ENCODE measurements at regions not wholly inside any gene's neighbourhood (a gene's known extent, or its start where the extent isn't known, plus 50 kb on each side); places are given as distances from the start of the nearest gene placed in this dataset.

- 54 to 65% methylated on average over 2 of the region's 2 CpGs for WGBS, 2 donors
- Histone ChIP-seq H3K27ac (no peak overlapping the region), H3K4me1 (no peaks in the 10 kb centered on the region), H3K27me3 (no peaks in the 10 kb centered on the region), H3K4me3 (no peak overlapping the region), H3K9me3 (no peaks in the 10 kb centered on the region), H3K36me3 (replicated peaks in 1 of 2; ENCODE audit: insufficient read depth in 1 of 2, low read depth in 2 of 2) (no peaks in the 10 kb centered on the region)
- TF ChIP-seq POLR2A (IDR thresholded peaks at IDR 0.05): no peak
- no peak for TF ChIP-seq CTCF (IDR thresholded peaks at IDR 0.05)
- intact Hi-C loops (cut with DNase I): no loop called here
- ATAC-seq: no peak
- DNase-seq: no peak
Measured at GRCh38 chr4:180855184-180855583, 1388.0 kb upstream of the TENM3 start.

- no peaks in the 10 kb centered on the region for H3K27me3 ChIP-seq
- DNase-seq: no peak
- no peaks in the 10 kb centered on the region for H3K36me3 ChIP-seq (replicated peaks in 1 of 2; ENCODE audit: insufficient read depth in 1 of 2, low read depth in 2 of 2)
- no peak overlapping the region for H3K4me3 ChIP-seq
- no peaks in the 10 kb centered on the region for H3K4me1 ChIP-seq
- no peaks in the 10 kb centered on the region for H3K9me3 ChIP-seq
- H3K27ac ChIP-seq: no peak overlapping the region
- no peak for ATAC-seq
- intact Hi-C loops (cut with DNase I): no loop called here
- no peak for TF ChIP-seq POLR2A (IDR thresholded peaks at IDR 0.05)
- no peak for TF ChIP-seq CTCF (IDR thresholded peaks at IDR 0.05)
- 56 to 63% methylated on average over 3 to 12 of the region's 12 CpGs for WGBS, 2 donors
Measured at GRCh38 chr4:180860089-180860720, 1383.0 kb upstream of the TENM3 start.

- Histone ChIP-seq H3K27ac (no peak overlapping the region), H3K9me3 (peaks cover 0 to 4% (median 0%) of the 10 kb centered on the region in 3 donors), H3K4me1 (no peaks in the 10 kb centered on the region), H3K27me3 (no peaks in the 10 kb centered on the region), H3K4me3 (no peak overlapping the region), H3K36me3 (replicated peaks in 1 of 2; ENCODE audit: insufficient read depth in 1 of 2, low read depth in 2 of 2) (no peaks in the 10 kb centered on the region)
- intact Hi-C loops (cut with DNase I): no loop called here
- TF ChIP-seq CTCF (IDR thresholded peaks at IDR 0.05): no peak
- TF ChIP-seq POLR2A (IDR thresholded peaks at IDR 0.05): no peak
- 76 to 82% methylated on average over 11 of the region's 11 CpGs for WGBS, 2 donors
- DNase-seq (no peak), ATAC-seq (no peak)
Measured at GRCh38 chr4:180861651-180862050, 1381.6 kb upstream of the TENM3 start.

GRCh38 chr4:180866933-180867643 lies 1376.1 kb upstream of the TENM3 start:
- H3K27me3 ChIP-seq: no peaks in the 10 kb centered on the region
- H3K4me1 ChIP-seq: no peaks in the 10 kb centered on the region
- intact Hi-C loops (cut with DNase I): no loop called here
- DNase-seq (no peak), ATAC-seq (no peak)
- peaks cover 0 to 10% (median 0%) of the 10 kb centered on the region in 3 donors for H3K9me3 ChIP-seq
- no peaks in the 10 kb centered on the region for H3K36me3 ChIP-seq (replicated peaks in 1 of 2; ENCODE audit: insufficient read depth in 1 of 2, low read depth in 2 of 2)
- H3K4me3 ChIP-seq: no peak overlapping the region
- no peak for TF ChIP-seq CTCF (IDR thresholded peaks at IDR 0.05)
- no peak for TF ChIP-seq POLR2A (IDR thresholded peaks at IDR 0.05)
- H3K27ac ChIP-seq: no peak overlapping the region
- WGBS, 2 donors: 72 to 85% methylated on average over 11 to 16 of the region's 16 CpGs

- no peak overlapping the region for H3K27ac ChIP-seq
- no peaks in the 10 kb centered on the region for H3K36me3 ChIP-seq (replicated peaks in 1 of 2; ENCODE audit: insufficient read depth in 1 of 2, low read depth in 2 of 2)
- no peak for ATAC-seq
- H3K27me3 ChIP-seq: no peaks in the 10 kb centered on the region
- TF ChIP-seq POLR2A (IDR thresholded peaks at IDR 0.05) (no peak), CTCF (IDR thresholded peaks at IDR 0.05) (no peak)
- no peak for DNase-seq
- intact Hi-C loops (cut with DNase I): no loop called here
- 16 to 20% methylated on average over 2 of the region's 2 CpGs for WGBS, 2 donors
- H3K4me3 ChIP-seq: no peak overlapping the region
- H3K9me3 ChIP-seq: peaks cover 0 to 12% (median 0%) of the 10 kb centered on the region in 3 donors
- no peaks in the 10 kb centered on the region for H3K4me1 ChIP-seq
Measured at GRCh38 chr4:180870623-180871022, 1372.6 kb upstream of the TENM3 start.
